GM12878 (cell line): ENCODE measurements at regions not wholly inside any gene's neighbourhood (a gene's known extent, or its start where the extent isn't known, plus 50 kb on each side); places are given as distances from the start of the nearest gene placed in this dataset.

Source experiments
- ATAC-seq: fragments of 200-7000 bp; cut with Tn5 transposase; 3 replicates; pipeline ENCODE4 v1.9.1; 2020; ENCODE audit warnings: mild to moderate bottlenecking, moderate library complexity
- BruUV-seq: library from RNA; stranded (reverse); fragments of 400-500 nt; replicated peaks from 2 replicates; lab custom pipeline; 2021; lab: Mats Ljungman, UMichigan
- CTCF ChIA-PET: fragments of 300-600 bp; sonication (Branson Sonifier 250); formaldehyde crosslinking; extraction: SDS; loops from one replicate; lab custom pipeline; 2021; ENCODE audit warnings: inconsistent platforms; lab: Yijun Ruan, JAX
- POLR2A ChIA-PET: fragments of 350-600 bp; formaldehyde crosslinking; extraction: SDS; loops from one replicate; lab custom pipeline; 2021; ENCODE audit warnings: inconsistent platforms; lab: Charles Lee
- RAD21 ChIA-PET: fragments of 300-600 bp; sonication (Branson Sonifier 250); formaldehyde crosslinking; loops from one replicate; lab custom pipeline; 2023; ENCODE audit warnings: antibody characterized with exemption; ENCODE audit not compliant: unreplicated experiment; lab: Charles Lee
- SMC1A ChIA-PET: fragments of 300-600 bp; sonication (Branson Sonifier 250); formaldehyde crosslinking; loops from one replicate; lab custom pipeline; 2023; ENCODE audit not compliant: unreplicated experiment, uncharacterized antibody; lab: Charles Lee
- DNase-seq: peaks from one replicate; pipeline ENCODE4 v3.0.0-alpha.2; 2011; ENCODE audit warnings: low read depth, low spot score
- FAIRE-seq: peaks from 3 replicates; lab custom pipeline; 2011; peaks lifted over from hg19 to GRCh38; lab: Jason Lieb, UNC
- H2AFZ ChIP-seq: 2 replicates; pipeline ENCODE4 v1.6.0; 2011; ENCODE audit warnings: low read depth, low read length, control low read depth; ENCODE audit not compliant: control insufficient read depth
- H3K27ac ChIP-seq: 2 replicates; pipeline ENCODE4 v1.5.1; 2011; ENCODE audit warnings: control low read depth; ENCODE audit not compliant: control insufficient read depth, insufficient read depth
- H3K27me3 ChIP-seq, 2 experiments: replicated peaks in 1 of 2; 2 replicates each; pipeline versions ENCODE4 v1.6.0 to v1.6.1; 2011; ENCODE audit warnings: low read length in 1 of 2; ENCODE audit not compliant: control insufficient read depth in 2 of 2, insufficient read depth in 2 of 2
- H3K36me3 ChIP-seq, 2 experiments: 2 replicates each; pipeline ENCODE4 v1.5.1; 2011; ENCODE audit warnings: low read length in 1 of 2; ENCODE audit not compliant: control insufficient read depth in 2 of 2, insufficient read depth in 2 of 2
- H3K4me1 ChIP-seq: 2 replicates; pipeline ENCODE4 v1.6.1; 2011; ENCODE audit warnings: mild to moderate bottlenecking, low read length, moderate library complexity, mixed read lengths; ENCODE audit not compliant: control insufficient read depth, insufficient read depth
- H3K4me2 ChIP-seq: 2 replicates; pipeline ENCODE4 v1.6.0; 2011; ENCODE audit warnings: control low read depth; ENCODE audit not compliant: control insufficient read depth, insufficient read depth
- H3K4me3 ChIP-seq: fragments of 200-600 bp; sonication (generic); 2 replicates; pipeline ENCODE4 v1.5.1; 2016
- H3K79me2 ChIP-seq: 2 replicates; pipeline ENCODE4 v1.6.0; 2011; ENCODE audit warnings: low read length; ENCODE audit not compliant: control insufficient read depth, insufficient read depth
- H3K9ac ChIP-seq: 2 replicates; pipeline ENCODE4 v1.8.0; 2011; ENCODE audit warnings: low read length, control low read depth, mixed read lengths; ENCODE audit not compliant: control insufficient read depth, insufficient read depth
- H3K9me3 ChIP-seq: replicated peaks from 3 replicates; pipeline ENCODE4 v1.5.1; 2011; ENCODE audit warnings: mild to moderate bottlenecking, low read length; ENCODE audit not compliant: control insufficient read depth, insufficient read depth
- H4K20me1 ChIP-seq: 2 replicates; pipeline ENCODE4 v1.6.0; 2011; ENCODE audit not compliant: control insufficient read depth, insufficient read depth
- ATF3 ChIP-seq: IDR thresholded peaks from 2 replicates; pipeline ENCODE4 v1.6.1; 2011; ENCODE audit warnings: low read depth, mild to moderate bottlenecking, low read length, moderate library complexity, borderline replicate concordance; ENCODE audit errors: extremely low read depth
- CBX3 ChIP-seq: fragments of 200-600 bp; sonication (generic); IDR thresholded peaks from 2 replicates; pipeline ENCODE4 v1.6.1; 2016; ENCODE audit warnings: low read depth, borderline replicate concordance
- CEBPZ ChIP-seq: fragments of 150-350 bp; IDR thresholded peaks from 2 replicates; pipeline ENCODE4 v1.6.1; 2016; ENCODE audit warnings: low read depth, low read length
- E4F1 ChIP-seq: fragments of 450-650 bp; IDR thresholded peaks from 2 replicates; pipeline ENCODE4 v1.6.1; 2018; ENCODE audit warnings: borderline replicate concordance, mild to moderate bottlenecking; ENCODE audit not compliant: partially characterized antibody
- FOXM1 ChIP-seq: IDR thresholded peaks from 2 replicates; pipeline ENCODE4 v1.6.1; 2012; ENCODE audit warnings: low read depth, mild to moderate bottlenecking, inconsistent platforms, low read length, moderate library complexity
- HDAC6 ChIP-seq: fragments of 200-600 bp; sonication (generic); IDR thresholded peaks from one replicate; pipeline ENCODE4 v1.8.0; 2017; ENCODE audit warnings: antibody characterized with exemption; ENCODE audit not compliant: unreplicated experiment
- MXI1 ChIP-seq: fragments of 150-350 bp; IDR thresholded peaks from 2 replicates; pipeline ENCODE4 v1.6.1; 2011; ENCODE audit warnings: low read depth, mild to moderate bottlenecking, inconsistent platforms, low read length, improper control_type of control experiment
- MYC ChIP-seq: IDR thresholded peaks from 2 replicates; pipeline ENCODE4 v1.6.1; 2011; ENCODE audit warnings: mild to moderate bottlenecking, low read length, moderate library complexity, inconsistent platforms; ENCODE audit not compliant: insufficient read depth, insufficient replicate concordance, insufficient read length, severe bottlenecking
- PBX3 ChIP-seq: IDR thresholded peaks from 2 replicates; pipeline ENCODE4 v1.6.1; 2011; ENCODE audit warnings: mild to moderate bottlenecking, low read depth, low read length, moderate library complexity; ENCODE audit not compliant: insufficient replicate concordance
- SMAD1 ChIP-seq: fragments of 450-650 bp; IDR thresholded peaks from 2 replicates; pipeline ENCODE4 v1.6.1; 2018; ENCODE audit warnings: mild to moderate bottlenecking, low read depth; ENCODE audit not compliant: partially characterized antibody
- YBX1 ChIP-seq: fragments of 450-650 bp; IDR thresholded peaks from 2 replicates; pipeline ENCODE4 v1.6.1; 2016; ENCODE audit warnings: antibody characterized with exemption
- WGBS: methylation state at CpG from one replicate; pipeline ENCODE4 v1.1.6; 2016; ENCODE audit warnings: low lambda C conversion rate; ENCODE audit not compliant: insufficient replicate concordance, insufficient coverage; ENCODE audit errors: missing lambda C conversion rate; 5-methylcytosine and 5-hydroxymethylcytosine counted together
- in situ Hi-C: fragments of 300-500 bp; cut with MboI; formaldehyde crosslinking; loops from 9 replicates; pipeline ENCODE4 v1.14.3; 2018; ENCODE audit warnings: mixed read lengths
- intact Hi-C: fragments of 100-400 bp; cut with micrococcal nuclease; formaldehyde crosslinking; loops from one replicate; pipeline ENCODE4 v1.14.2; 2022; ENCODE audit not compliant: unreplicated experiment
- TF ChIP-seq, protein P1 (sequence below): fragments of 450-650 bp; IDR thresholded peaks from 2 replicates; pipeline ENCODE4 v1.6.1; 2017; ENCODE audit warnings: borderline replicate concordance
- TF ChIP-seq, protein P2 (sequence below): IDR thresholded peaks from 2 replicates; pipeline ENCODE4 v1.6.1; 2012; ENCODE audit warnings: low read depth, low read length, improper control_type of control experiment

DNA sequence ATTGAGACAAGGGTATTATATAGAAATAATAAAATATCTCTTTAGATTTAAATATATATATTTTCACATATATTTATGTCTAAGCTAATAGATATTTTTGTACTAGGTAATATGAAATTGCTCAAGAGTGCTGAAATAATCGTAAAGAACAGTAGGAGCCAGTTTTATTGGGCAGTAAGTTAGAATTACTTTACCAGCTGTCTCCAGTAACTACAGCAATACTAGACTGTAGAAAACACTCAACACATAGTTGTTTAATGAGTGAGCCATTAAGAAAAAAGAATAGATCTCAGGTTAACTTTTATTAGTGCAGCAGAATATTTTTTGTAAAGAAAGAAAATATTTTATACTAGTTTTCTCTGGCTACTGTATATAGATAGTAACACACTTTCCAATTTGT is 715.2 kb downstream of the TRIML1 start (continued):
- TF ChIP-seq CEBPZ (no peak), YBX1 (no peak), MXI1 (no peak)

- ChIA-PET CTCF (no interaction called here), POLR2A (no interaction called here), SMC1A (no interaction called here), RAD21 (no interaction called here)
- no peak for DNase-seq
- Histone ChIP-seq H3K9me3 (no peaks in the 10 kb centered on the region; the same call in 2 of the 3 replicates), H3K4me3 (no peak overlapping the region), H3K4me1 (no peaks in the 10 kb centered on the region), H3K79me2 (no peaks in the 10 kb centered on the region), H2AFZ (no peak overlapping the region), H3K27me3 (no peaks in the 10 kb centered on the region), H3K9ac (no peak overlapping the region), H3K4me2 (no peak overlapping the region), H4K20me1 (no peaks in the 10 kb centered on the region), H3K27ac (no peak overlapping the region), H3K36me3 (no peaks in the 10 kb centered on the region)
- no peak for ATAC-seq
- intact Hi-C loops (no loop called here), in situ Hi-C loops (no loop called here)
- FAIRE-seq: no peak
- WGBS: 48% methylated on average over 1 of the region's 1 CpG
- BruUV-seq: no TSS peak
- TF ChIP-seq PBX3 (no peak), HDAC6 (no peak), MYC (no peak), SMAD1 (no peak), E4F1 (no peak), ATF3 (no peak), FOXM1 (no peak), CBX3 (no peak)
- TF ChIP-seq, protein P1, sequence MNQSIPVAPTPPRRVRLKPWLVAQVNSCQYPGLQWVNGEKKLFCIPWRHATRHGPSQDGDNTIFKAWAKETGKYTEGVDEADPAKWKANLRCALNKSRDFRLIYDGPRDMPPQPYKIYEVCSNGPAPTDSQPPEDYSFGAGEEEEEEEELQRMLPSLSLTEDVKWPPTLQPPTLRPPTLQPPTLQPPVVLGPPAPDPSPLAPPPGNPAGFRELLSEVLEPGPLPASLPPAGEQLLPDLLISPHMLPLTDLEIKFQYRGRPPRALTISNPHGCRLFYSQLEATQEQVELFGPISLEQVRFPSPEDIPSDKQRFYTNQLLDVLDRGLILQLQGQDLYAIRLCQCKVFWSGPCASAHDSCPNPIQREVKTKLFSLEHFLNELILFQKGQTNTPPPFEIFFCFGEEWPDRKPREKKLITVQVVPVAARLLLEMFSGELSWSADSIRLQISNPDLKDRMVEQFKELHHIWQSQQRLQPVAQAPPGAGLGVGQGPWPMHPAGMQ: no peak
- TF ChIP-seq, protein P2, sequence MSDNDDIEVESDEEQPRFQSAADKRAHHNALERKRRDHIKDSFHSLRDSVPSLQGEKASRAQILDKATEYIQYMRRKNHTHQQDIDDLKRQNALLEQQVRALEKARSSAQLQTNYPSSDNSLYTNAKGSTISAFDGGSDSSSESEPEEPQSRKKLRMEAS: no peak
Measured at GRCh38 chr4:188858696-188859095, 719.5 kb downstream of the TRIML1 start.
